Esophagus muscularis mucosa (tissue), 4 donors: ENCODE measurements at regions not wholly inside any gene's neighbourhood (a gene's known extent, or its start where the extent isn't known, plus 50 kb on each side); places are given as distances from the start of the nearest gene placed in this dataset.
A peak's percentile ranks its signal among the peaks of the same experiment; 100 is the strongest.

Experiments used
- DNase-seq: peaks from one replicate; pipeline ENCODE4 v3.0.0-alpha.2; 2017; ENCODE audit errors: extremely low spot score
- H3K27ac ChIP-seq, 4 donors: fragments of 200-600 bp; sonication (generic); replicated peaks in 1 of 4; 1 replicate in 3 of 4; 2 replicates in 1 of 4; pipeline ENCODE4 v1.5.1; 2016 to 2019; ENCODE audit warnings: mild to moderate bottlenecking in 1 of 4
- H3K27me3 ChIP-seq, 4 donors: fragments of 200-600 bp; sonication (generic); one replicate each; pipeline versions ENCODE4 v1.5.1 to v1.6.0; 2016 to 2019
- H3K36me3 ChIP-seq, 4 donors: fragments of 200-600 bp; sonication (generic); one replicate each; pipeline ENCODE4 v1.5.1; 2016 to 2019
- H3K4me1 ChIP-seq, 4 donors: fragments of 200-600 bp; sonication (generic); one replicate each; pipeline ENCODE4 v1.5.1; 2016 to 2019
- H3K4me3 ChIP-seq, 4 donors: fragments of 200-600 bp; sonication (generic); 1 replicate in 2 of 4; 2 replicates in 2 of 4; pipeline ENCODE4 v1.5.1; 2016 to 2019; ENCODE audit warnings: mild to moderate bottlenecking in 4 of 4, moderate library complexity in 1 of 4
- H3K9me3 ChIP-seq, 4 donors: fragments of 200-600 bp; sonication (generic); 1 replicate in 3 of 4; 2 replicates in 1 of 4; pipeline ENCODE4 v1.5.1; 2016 to 2019
- CTCF ChIP-seq, 3 experiments: fragments of 200-600 bp in 2 of 3; fragments of 450-650 bp in 1 of 3; sonication (generic) in 2 of 3; IDR thresholded peaks; one replicate each; pipeline ENCODE4 v1.5.1; 2017 to 2019; ENCODE audit warnings: antibody characterized with exemption in 3 of 3, mild to moderate bottlenecking in 2 of 3, moderate library complexity in 1 of 3
- EP300 ChIP-seq: sonication (generic); formaldehyde crosslinking; IDR thresholded peaks from one replicate; pipeline ENCODE4 v1.6.1; 2017; ENCODE audit warnings: antibody characterized with exemption
- POLR2A ChIP-seq: fragments of 450-650 bp; IDR thresholded peaks from one replicate; pipeline ENCODE4 v1.6.1; 2017; ENCODE audit warnings: antibody characterized with exemption, moderate library complexity, mild to moderate bottlenecking, low read depth
- POLR2AphosphoS5 ChIP-seq, 2 donors: sonication (generic); formaldehyde crosslinking; IDR thresholded peaks; one replicate each; pipeline ENCODE4 v1.6.1; 2017; ENCODE audit warnings: antibody characterized with exemption in 2 of 2
- WGBS: methylation state at CpG from one replicate; pipeline ENCODE4 v1.1.5; 2018; 5-methylcytosine and 5-hydroxymethylcytosine counted together
- intact Hi-C: fragments of 100-400 bp; cut with DNase I; formaldehyde crosslinking; loops from one replicate; pipeline ENCODE4 v1.15.1; 2023

- intact Hi-C loops: no loop called here
- Histone ChIP-seq H3K36me3 (no peaks in the 10 kb centered on the region), H3K4me1 (peaks cover 0 to 11% (median 5%) of the 10 kb centered on the region in 4 donors), H3K9me3 (peaks cover 0 to 8% (median 0%) of the 10 kb centered on the region in 4 donors), H3K27me3 (no peaks in the 10 kb centered on the region), H3K4me3 (no peak overlapping the region), H3K27ac (no peak overlapping the region)
- WGBS: 66% methylated on average over 2 of the region's 2 CpGs
- DNase-seq: peak; percentile 14
- TF ChIP-seq POLR2A: no peak
- TF ChIP-seq POLR2AphosphoS5 (IDR thresholded peaks at IDR 0.05): no peak
- TF ChIP-seq EP300: no peak
- TF ChIP-seq CTCF (IDR thresholded peaks at IDR 0.05): no peak
Observed at GRCh38 chr3:159664006-159664405, 324.6 kb upstream of the IL12A start.

- Histone ChIP-seq H3K4me1 (peaks cover 0 to 12% (median 7%) of the 10 kb centered on the region in 4 donors), H3K4me3 (no peak overlapping the region), H3K36me3 (no peaks in the 10 kb centered on the region), H3K27ac (no peak overlapping the region), H3K9me3 (peaks cover 0 to 8% (median 0%) of the 10 kb centered on the region in 4 donors), H3K27me3 (no peaks in the 10 kb centered on the region)
- peak; percentile 89 for DNase-seq
- no peak for TF ChIP-seq EP300
- TF ChIP-seq POLR2AphosphoS5 (IDR thresholded peaks at IDR 0.05): no peak
- TF ChIP-seq POLR2A: no peak
- no peak for TF ChIP-seq CTCF (IDR thresholded peaks at IDR 0.05)
- intact Hi-C loops: no loop called here
- WGBS: 92% methylated on average over 1 of the region's 1 CpG
Observed at GRCh38 chr3:159664653-159665052, 324.0 kb upstream of the IL12A start.

- H3K36me3 ChIP-seq: no peaks in the 10 kb centered on the region
- H3K9me3 ChIP-seq: peaks cover 0 to 3% (median 0%) of the 10 kb centered on the region in 4 donors
- no peak overlapping the region for H3K4me3 ChIP-seq
- DNase-seq: peak; percentile 37
- no peaks in the 10 kb centered on the region for H3K27me3 ChIP-seq
- intact Hi-C loops: no loop called here
- peaks cover 0 to 12% (median 7%) of the 10 kb centered on the region in 4 donors for H3K4me1 ChIP-seq
- 86% methylated on average over 4 of the region's 4 CpGs for WGBS
- H3K27ac ChIP-seq: no peak overlapping the region
- TF ChIP-seq EP300 (no peak), POLR2AphosphoS5 (IDR thresholded peaks at IDR 0.05) (no peak), POLR2A (no peak), CTCF (IDR thresholded peaks at IDR 0.05) (no peak)
Observed at GRCh38 chr3:159667261-159667660, 321.4 kb upstream of the IL12A start.

- Histone ChIP-seq H3K4me1 (peaks cover 0 to 12% (median 7%) of the 10 kb centered on the region in 4 donors), H3K9me3 (no peaks in the 10 kb centered on the region), H3K27me3 (no peaks in the 10 kb centered on the region), H3K36me3 (no peaks in the 10 kb centered on the region), H3K4me3 (no peak overlapping the region), H3K27ac (no peak overlapping the region)
- TF ChIP-seq CTCF (IDR thresholded peaks at IDR 0.05) (no peak), EP300 (no peak), POLR2AphosphoS5 (IDR thresholded peaks at IDR 0.05) (no peak), POLR2A (no peak)
- DNase-seq: no peak
- intact Hi-C loops: no loop called here
- WGBS: 68% methylated on average over 3 of the region's 3 CpGs
Observed at GRCh38 chr3:159668461-159668860, 320.2 kb upstream of the IL12A start.

GRCh38 chr3:159668990-159669476, 319.6 kb upstream of the IL12A start:
- no peak for TF ChIP-seq POLR2A
- TF ChIP-seq CTCF (IDR thresholded peaks at IDR 0.05): no peak
- TF ChIP-seq EP300: no peak
- TF ChIP-seq POLR2AphosphoS5 (IDR thresholded peaks at IDR 0.05): no peak
- DNase-seq: peak; percentile 39
- H3K4me1 ChIP-seq: peaks cover 0 to 12% (median 7%) of the 10 kb centered on the region in 4 donors
- no peaks in the 10 kb centered on the region for H3K27me3 ChIP-seq
- H3K36me3 ChIP-seq: no peaks in the 10 kb centered on the region
- no peaks in the 10 kb centered on the region for H3K9me3 ChIP-seq
- no peak overlapping the region for H3K27ac ChIP-seq
- no peak overlapping the region for H3K4me3 ChIP-seq
- 65% methylated on average over 8 of the region's 8 CpGs for WGBS
- intact Hi-C loops: no loop called here
